Activated naive CD4-positive, alpha-beta T cell treated with anti-CD3 and anti-CD28 coated beads, Interleukin-2, amount 10 ng/mL, durations not matched to agents 7 days and 5 days (primary cell): ENCODE measurements at regions not wholly inside any gene's neighbourhood (a gene's known extent, or its start where the extent isn't known, plus 50 kb on each side); places are given as distances from the start of the nearest gene placed in this dataset.

Experiments
- CTCF ChIA-PET: fragments of 350-600 bp; sonication (Branson Sonifier 250); formaldehyde crosslinking; loops from one replicate; lab custom pipeline; 2021; ENCODE audit warnings: antibody characterized with exemption; lab: Charles Lee
- DNase-seq: peaks from one replicate; pipeline ENCODE4 v3.0.0-alpha.2; 2020
- H3K27ac Mint-ChIP-seq: one replicate; pipeline ENCODE4 v1.8.0; 2021; ENCODE audit warnings: mild to moderate bottlenecking, moderate library complexity, mixed read lengths
- H3K27me3 Mint-ChIP-seq: one replicate; pipeline ENCODE4 v1.8.0; 2021; ENCODE audit warnings: mild to moderate bottlenecking, mixed read lengths
- H3K36me3 Mint-ChIP-seq: one replicate; pipeline ENCODE4 v1.8.0; 2021; ENCODE audit warnings: mixed read lengths
- H3K4me1 Mint-ChIP-seq: one replicate; pipeline ENCODE4 v1.8.0; 2021; ENCODE audit warnings: mixed read lengths
- H3K4me3 Mint-ChIP-seq: one replicate; pipeline ENCODE4 v1.8.0; 2021; ENCODE audit warnings: mild to moderate bottlenecking, moderate library complexity, mixed read lengths
- H3K9me3 Mint-ChIP-seq: one replicate; pipeline ENCODE4 v1.8.0; 2021; ENCODE audit warnings: mixed read lengths

- Mint-ChIP-seq H3K9me3 (no peaks in the 10 kb centered on the region), H3K4me3 (no peak overlapping the region), H3K4me1 (peaks cover 28% of the 10 kb centered on the region), H3K36me3 (no peaks in the 10 kb centered on the region), H3K27ac (no peak overlapping the region), H3K27me3 (peaks cover 5% of the 10 kb centered on the region)
- CTCF ChIA-PET: interaction anchor here (0.6 kb wide), 1 partner anchor 189 kb away, joined by 3 read pairs; no protein-coding TSS in a partner anchor
- DNase-seq: no peak
Measured at GRCh38 chr1:65048335-65048734, 82.0 kb upstream of the JAK1 start.

GRCh38 chr1:65049941-65050713 is 83.8 kb upstream of the JAK1 start:
- Mint-ChIP-seq H3K36me3 (peaks cover 2% of the 10 kb centered on the region), H3K4me1 (peaks cover 28% of the 10 kb centered on the region), H3K9me3 (no peaks in the 10 kb centered on the region), H3K27me3 (peaks cover 5% of the 10 kb centered on the region), H3K27ac (peak overlapping the region; percentile 53), H3K4me3 (no peak overlapping the region)
- CTCF ChIA-PET: interaction anchor here (0.6 to 1.4 kb wide), 3 partner anchors 10 to 638 kb away, joined by 3 to 7 read pairs (median 4); no protein-coding TSS in a partner anchor
- peak; percentile 33 for DNase-seq

GRCh38 chr1:65050735-65051134 is 84.4 kb upstream of the JAK1 start:
- no peak overlapping the region for H3K27ac Mint-ChIP-seq
- H3K36me3 Mint-ChIP-seq: peaks cover 2% of the 10 kb centered on the region
- DNase-seq: no peak
- no peak overlapping the region for H3K4me3 Mint-ChIP-seq
- no peaks in the 10 kb centered on the region for H3K9me3 Mint-ChIP-seq
- peaks cover 5% of the 10 kb centered on the region for H3K27me3 Mint-ChIP-seq
- CTCF ChIA-PET: interaction anchor here (0.6 to 1.4 kb wide), 3 partner anchors 10 to 638 kb away, joined by 3 to 7 read pairs (median 4); no protein-coding TSS in a partner anchor
- H3K4me1 Mint-ChIP-seq: peaks cover 28% of the 10 kb centered on the region

GRCh38 chr1:65054481-65054880 is 88.1 kb upstream of the JAK1 start:
- Mint-ChIP-seq H3K27me3 (peaks cover under 1% of the 10 kb centered on the region), H3K9me3 (no peaks in the 10 kb centered on the region), H3K4me3 (no peak overlapping the region), H3K27ac (no peak overlapping the region), H3K36me3 (peaks cover 13% of the 10 kb centered on the region), H3K4me1 (peaks cover 21% of the 10 kb centered on the region)
- no peak for DNase-seq
- CTCF ChIA-PET: no interaction called here

- peaks cover 13% of the 10 kb centered on the region for H3K36me3 Mint-ChIP-seq
Measured at GRCh38 chr1:65055747-65056146, 89.4 kb upstream of the JAK1 start.

GRCh38 chr1:65056234-65056633 is 89.9 kb upstream of the JAK1 start:
- Mint-ChIP-seq H3K36me3 (peaks cover 13% of the 10 kb centered on the region), H3K4me1 (peaks cover 5% of the 10 kb centered on the region), H3K4me3 (no peak overlapping the region), H3K27ac (no peak overlapping the region), H3K27me3 (no peaks in the 10 kb centered on the region), H3K9me3 (no peaks in the 10 kb centered on the region)
- no peak for DNase-seq
- CTCF ChIA-PET: interaction anchor here (1.5 kb wide), 1 partner anchor 19 kb away, joined by 3 read pairs; no protein-coding TSS in a partner anchor

More at GRCh38 chr1:65055747-65056146, 89.4 kb upstream of the JAK1 start:
- CTCF ChIA-PET: no interaction called here
- H3K9me3 Mint-ChIP-seq: no peaks in the 10 kb centered on the region
- DNase-seq: no peak
- H3K4me3 Mint-ChIP-seq: no peak overlapping the region
- H3K4me1 Mint-ChIP-seq: peaks cover 8% of the 10 kb centered on the region
- no peaks in the 10 kb centered on the region for H3K27me3 Mint-ChIP-seq
- H3K27ac Mint-ChIP-seq: no peak overlapping the region

GRCh38 chr1:65056866-65057265 is 90.5 kb upstream of the JAK1 start:
- no peaks in the 10 kb centered on the region for H3K27me3 Mint-ChIP-seq
- no peaks in the 10 kb centered on the region for H3K9me3 Mint-ChIP-seq
- CTCF ChIA-PET: interaction anchor here (1.5 kb wide), 1 partner anchor 18 kb away, joined by 3 read pairs; no protein-coding TSS in a partner anchor
- no peak for DNase-seq
- H3K4me3 Mint-ChIP-seq: no peak overlapping the region
- H3K27ac Mint-ChIP-seq: no peak overlapping the region
- H3K4me1 Mint-ChIP-seq: no peaks in the 10 kb centered on the region
- peaks cover 13% of the 10 kb centered on the region for H3K36me3 Mint-ChIP-seq

GRCh38 chr1:65059930-65060538 is 88.0 kb upstream of the AK4 start:
- Mint-ChIP-seq H3K27me3 (peaks cover 3% of the 10 kb centered on the region), H3K9me3 (no peaks in the 10 kb centered on the region), H3K27ac (no peak overlapping the region), H3K4me1 (peaks cover 15% of the 10 kb centered on the region), H3K4me3 (no peak overlapping the region), H3K36me3 (peaks cover 11% of the 10 kb centered on the region)
- CTCF ChIA-PET: interaction anchor here (0.6 to 1.9 kb wide), 5 partner anchors 9 to 790 kb away, joined by 3 to 10 read pairs (median 4); no protein-coding TSS in a partner anchor
- DNase-seq: no peak

- CTCF ChIA-PET: interaction anchor here (0.7 to 5.5 kb wide), 12 partner anchors 11 to 628 kb away, joined by 3 to 79 read pairs (median 3); no protein-coding TSS in a partner anchor
- no peaks in the 10 kb centered on the region for H3K9me3 Mint-ChIP-seq
- peaks cover 6% of the 10 kb centered on the region for H3K36me3 Mint-ChIP-seq
- DNase-seq: no peak
- H3K27me3 Mint-ChIP-seq: peaks cover 21% of the 10 kb centered on the region
- no peak overlapping the region for H3K4me3 Mint-ChIP-seq
- no peak overlapping the region for H3K27ac Mint-ChIP-seq
- peaks cover 28% of the 10 kb centered on the region for H3K4me1 Mint-ChIP-seq
Measured at GRCh38 chr1:65062339-65062738, 85.7 kb upstream of the AK4 start.

- peaks cover 21% of the 10 kb centered on the region for H3K27me3 Mint-ChIP-seq
- no peak overlapping the region for H3K27ac Mint-ChIP-seq
- H3K9me3 Mint-ChIP-seq: no peaks in the 10 kb centered on the region
- DNase-seq: no peak
- CTCF ChIA-PET: interaction anchor here (0.7 to 5.5 kb wide), 13 partner anchors 12 to 628 kb away, joined by 3 to 79 read pairs (median 3); no protein-coding TSS in a partner anchor
- H3K36me3 Mint-ChIP-seq: peaks cover 3% of the 10 kb centered on the region
- H3K4me3 Mint-ChIP-seq: no peak overlapping the region
- peaks cover 28% of the 10 kb centered on the region for H3K4me1 Mint-ChIP-seq
Measured at GRCh38 chr1:65063025-65063424, 85.0 kb upstream of the AK4 start.

GRCh38 chr1:65064981-65065380 is 83.0 kb upstream of the AK4 start:
- Mint-ChIP-seq H3K9me3 (no peaks in the 10 kb centered on the region), H3K27ac (peak overlapping the region; percentile 42), H3K4me1 (peaks cover 43% of the 10 kb centered on the region), H3K27me3 (peaks cover 21% of the 10 kb centered on the region), H3K36me3 (no peaks in the 10 kb centered on the region), H3K4me3 (peak overlapping the region; percentile 92)
- DNase-seq: no peak
- CTCF ChIA-PET: interaction anchor here (0.6 to 5.5 kb wide), 10 partner anchors 10 to 641 kb away, joined by 3 to 79 read pairs (median 4); no protein-coding TSS in a partner anchor

GRCh38 chr1:65065524-65066418 is 82.2 kb upstream of the AK4 start:
- Mint-ChIP-seq H3K4me3 (peak overlapping the region; percentile 92), H3K27ac (peak overlapping the region; percentile 78), H3K9me3 (no peaks in the 10 kb centered on the region), H3K27me3 (peaks cover 21% of the 10 kb centered on the region), H3K36me3 (no peaks in the 10 kb centered on the region), H3K4me1 (peaks cover 45% of the 10 kb centered on the region)
- no peak for DNase-seq
- CTCF ChIA-PET: interaction anchor here (0.8 to 5.5 kb wide), 5 partner anchors 9 to 621 kb away, joined by 3 to 79 read pairs (median 5); no protein-coding TSS in a partner anchor

- Mint-ChIP-seq H3K27ac (peak overlapping the region; percentile 78), H3K4me1 (peaks cover 45% of the 10 kb centered on the region), H3K9me3 (no peaks in the 10 kb centered on the region), H3K27me3 (peaks cover 21% of the 10 kb centered on the region), H3K4me3 (peak overlapping the region; percentile 92), H3K36me3 (no peaks in the 10 kb centered on the region)
- CTCF ChIA-PET: interaction anchor here (5.5 kb wide), 1 partner anchor 9 kb away, joined by 79 read pairs; no protein-coding TSS in a partner anchor
- DNase-seq: no peak
Measured at GRCh38 chr1:65066419-65066765, 81.6 kb upstream of the AK4 start.
